Right lobe of liver (tissue), 6 donors: ENCODE measurements at regions not wholly inside any gene's neighbourhood (a gene's known extent, or its start where the extent isn't known, plus 50 kb on each side); places are given as distances from the start of the nearest gene placed in this dataset.

ENCODE experiments used
- ATAC-seq, 4 donors: fragments of 200-7000 bp; cut with Tn5 transposase; one replicate each; pipeline ENCODE4 v1.9.1; 2020; ENCODE audit warnings: mild to moderate bottlenecking in 4 of 4, moderate library complexity in 4 of 4
- DNase-seq, 3 donors: peaks; one replicate each; pipeline ENCODE4 v3.0.0-alpha.2; 2020
- H3K27ac ChIP-seq, 3 donors: fragments of 200-600 bp; one replicate each; pipeline ENCODE4 v1.8.0; 2022
- H3K27me3 ChIP-seq, 2 donors: fragments of 200-600 bp; one replicate each; pipeline ENCODE4 v1.8.0; 2022
- H3K36me3 ChIP-seq, 4 donors: fragments of 200-600 bp; sonication (generic) in 1 of 4; one replicate each; pipeline versions ENCODE4 v1.5.1 to v1.8.0; 2017 to 2022; ENCODE audit warnings: control low read depth in 1 of 4
- H3K4me1 ChIP-seq, 4 donors: fragments of 200-600 bp; sonication (generic) in 1 of 4; one replicate each; pipeline versions ENCODE4 v1.5.1 to v1.8.0; 2017 to 2022; ENCODE audit warnings: control low read depth in 1 of 4
- H3K4me3 ChIP-seq, 3 donors: fragments of 200-600 bp; one replicate each; pipeline ENCODE4 v1.8.0; 2022
- H3K9me3 ChIP-seq, 4 donors: fragments of 200-600 bp; sonication (generic) in 1 of 4; one replicate each; pipeline versions ENCODE4 v1.5.1 to v1.8.0; 2017 to 2022; ENCODE audit warnings: control low read depth in 1 of 4
- CTCF ChIP-seq, 4 donors: fragments of 200-600 bp in 3 of 4; fragments of 450-650 bp in 1 of 4; IDR thresholded peaks; one replicate each; pipeline versions ENCODE4 v1.5.1 to v1.8.0; 2016 to 2022; ENCODE audit warnings: antibody characterized with exemption in 4 of 4, mild to moderate bottlenecking in 2 of 4
- POLR2A ChIP-seq: fragments of 450-650 bp; IDR thresholded peaks from one replicate; pipeline ENCODE4 v1.6.1; 2017; ENCODE audit warnings: antibody characterized with exemption, mild to moderate bottlenecking
- WGBS: methylation state at CpG from one replicate; pipeline ENCODE4 v1.1.6; 2018; ENCODE audit warnings: low coverage, low lambda C conversion rate; ENCODE audit not compliant: insufficient coverage; ENCODE audit errors: missing lambda C conversion rate; 5-methylcytosine and 5-hydroxymethylcytosine counted together
- intact Hi-C, 2 donors: fragments of 100-400 bp; cut with DNase I; formaldehyde crosslinking; loops; one replicate each; pipeline versions ENCODE4 v1.11.2 to v1.14.1; 2022
- donor health status: DM: no; HTN: yes; CAD: no.
- donor health status: DM: no; HTN: no; CAD: no.
- donor health status: DM: no; HTN: no; CAD: no.
- donor health status: DM: no; HTN: yes; CAD: no.
- donor health status: DM: no; HTN: yes; CAD: no.

GRCh38 chr13:111035861-111036260 is 79.2 kb upstream of the ARHGEF7 start:
- TF ChIP-seq CTCF (IDR thresholded peaks at IDR 0.05), result no peak
- no peak for TF ChIP-seq POLR2A
- no peak for ATAC-seq
- DNase-seq, result no peak
- 56% methylated on average over 9 of the region's 10 CpGs for WGBS
- no peaks in the 10 kb centered on the region for H3K4me1 ChIP-seq
- H3K9me3 ChIP-seq, result no peaks in the 10 kb centered on the region
- no peak overlapping the region for H3K27ac ChIP-seq
- H3K36me3 ChIP-seq, result no peaks in the 10 kb centered on the region
- H3K27me3 ChIP-seq, result no peaks in the 10 kb centered on the region
- H3K4me3 ChIP-seq, result no peak overlapping the region
- intact Hi-C loops, result no loop called here

- intact Hi-C loops, result no loop called here
- Histone ChIP-seq H3K4me3 (no peak overlapping the region), H3K36me3 (no peaks in the 10 kb centered on the region), H3K27ac (no peak overlapping the region), H3K4me1 (no peaks in the 10 kb centered on the region), H3K27me3 (no peaks in the 10 kb centered on the region), H3K9me3 (no peaks in the 10 kb centered on the region)
- no peak for TF ChIP-seq CTCF (IDR thresholded peaks at IDR 0.05)
- no peak for TF ChIP-seq POLR2A
- DNase-seq (no peak), ATAC-seq (no peak)
- 58% methylated on average over 2 of the region's 2 CpGs for WGBS
Measured at GRCh38 chr13:111034811-111035210, 80.3 kb upstream of the ARHGEF7 start.

GRCh38 chr13:111033172-111034130 is 81.7 kb upstream of the ARHGEF7 start:
- no peak for DNase-seq
- WGBS, result 49% methylated on average over 12 of the region's 16 CpGs
- Histone ChIP-seq H3K36me3 (no peaks in the 10 kb centered on the region), H3K27me3 (no peaks in the 10 kb centered on the region), H3K4me3 (no peak overlapping the region), H3K4me1 (no peaks in the 10 kb centered on the region), H3K9me3 (no peaks in the 10 kb centered on the region), H3K27ac (no peak overlapping the region)
- no peak for ATAC-seq
- TF ChIP-seq POLR2A (no peak), CTCF (IDR thresholded peaks at IDR 0.05) (no peak)
- intact Hi-C loops, result no loop called here

GRCh38 chr13:111031531-111031961 is 83.6 kb upstream of the ARHGEF7 start:
- 57% methylated on average over 4 of the region's 8 CpGs for WGBS

More at GRCh38 chr13:111031531-111031961, 83.6 kb upstream of the ARHGEF7 start:
- DNase-seq (no peak), ATAC-seq (peak in 1 of 4 donors; percentile 37)
- no peak for TF ChIP-seq POLR2A
- TF ChIP-seq CTCF (IDR thresholded peaks at IDR 0.05), result no peak
- H3K27ac ChIP-seq, result no peak overlapping the region
- H3K9me3 ChIP-seq, result no peaks in the 10 kb centered on the region
- no peaks in the 10 kb centered on the region for H3K27me3 ChIP-seq
- no peaks in the 10 kb centered on the region for H3K36me3 ChIP-seq
- intact Hi-C loops, result no loop called here
- no peak overlapping the region for H3K4me3 ChIP-seq
- H3K4me1 ChIP-seq, result no peaks in the 10 kb centered on the region
